ENCODE measurements at regions not wholly inside any gene's neighbourhood (a gene's known extent, or its start where the extent isn't known, plus 50 kb on each side); places are given as distances from the start of the nearest gene placed in this dataset.

- no peak overlapping the region for H3K27ac Mint-ChIP-seq
- no peak overlapping the region for H3K4me3 Mint-ChIP-seq
- no peaks in the 10 kb centered on the region for H3K4me1 Mint-ChIP-seq
- no peaks in the 10 kb centered on the region for H3K27me3 Mint-ChIP-seq
- peaks cover 5% of the 10 kb centered on the region for H3K9me3 Mint-ChIP-seq
- no peaks in the 10 kb centered on the region for H3K36me3 Mint-ChIP-seq
Measured at GRCh38 chr5:167771571-167771970, 519.9 kb upstream of the WWC1 start.

- H3K4me3 Mint-ChIP-seq, result no peak overlapping the region
- peaks cover 5% of the 10 kb centered on the region for H3K9me3 Mint-ChIP-seq
- no peaks in the 10 kb centered on the region for H3K27me3 Mint-ChIP-seq
- no peak overlapping the region for H3K27ac Mint-ChIP-seq
- H3K4me1 Mint-ChIP-seq, result no peaks in the 10 kb centered on the region
- no peaks in the 10 kb centered on the region for H3K36me3 Mint-ChIP-seq
Measured at GRCh38 chr5:167773668-167774301, 517.7 kb upstream of the WWC1 start.

- Mint-ChIP-seq H3K9me3 (no peaks in the 10 kb centered on the region), H3K36me3 (no peaks in the 10 kb centered on the region), H3K27ac (no peak overlapping the region), H3K4me3 (no peak overlapping the region), H3K4me1 (no peaks in the 10 kb centered on the region), H3K27me3 (no peaks in the 10 kb centered on the region)
Measured at GRCh38 chr5:167777746-167778145, 513.7 kb upstream of the WWC1 start.

GRCh38 chr5:167778228-167778627 is 513.2 kb upstream of the WWC1 start:
- no peak overlapping the region for H3K27ac Mint-ChIP-seq
- no peak overlapping the region for H3K4me3 Mint-ChIP-seq
- H3K27me3 Mint-ChIP-seq, result no peaks in the 10 kb centered on the region
- no peaks in the 10 kb centered on the region for H3K36me3 Mint-ChIP-seq
- H3K4me1 Mint-ChIP-seq, result no peaks in the 10 kb centered on the region
- no peaks in the 10 kb centered on the region for H3K9me3 Mint-ChIP-seq

GRCh38 chr5:167779644-167780043 is 511.8 kb upstream of the WWC1 start:
- H3K36me3 Mint-ChIP-seq, result no peaks in the 10 kb centered on the region
- H3K4me3 Mint-ChIP-seq, result no peak overlapping the region
- no peaks in the 10 kb centered on the region for H3K9me3 Mint-ChIP-seq

GRCh38 chr5:167780177-167780576 is 511.3 kb upstream of the WWC1 start:
- Mint-ChIP-seq H3K27me3 (no peaks in the 10 kb centered on the region), H3K4me1 (no peaks in the 10 kb centered on the region), H3K4me3 (no peak overlapping the region), H3K27ac (no peak overlapping the region), H3K9me3 (no peaks in the 10 kb centered on the region), H3K36me3 (no peaks in the 10 kb centered on the region)

More at GRCh38 chr5:167779644-167780043, 511.8 kb upstream of the WWC1 start:
- H3K27me3 Mint-ChIP-seq, result no peaks in the 10 kb centered on the region
- no peaks in the 10 kb centered on the region for H3K4me1 Mint-ChIP-seq
- H3K27ac Mint-ChIP-seq, result no peak overlapping the region

GRCh38 chr5:167783145-167783817 is 508.2 kb upstream of the WWC1 start:
- Mint-ChIP-seq H3K27ac (no peak overlapping the region), H3K4me3 (no peak overlapping the region), H3K27me3 (no peaks in the 10 kb centered on the region), H3K9me3 (no peaks in the 10 kb centered on the region), H3K4me1 (no peaks in the 10 kb centered on the region), H3K36me3 (no peaks in the 10 kb centered on the region)

- Mint-ChIP-seq H3K4me1 (no peaks in the 10 kb centered on the region), H3K27ac (no peak overlapping the region), H3K9me3 (no peaks in the 10 kb centered on the region), H3K27me3 (no peaks in the 10 kb centered on the region), H3K4me3 (no peak overlapping the region), H3K36me3 (no peaks in the 10 kb centered on the region)
Measured at GRCh38 chr5:167785106-167785505, 506.3 kb upstream of the WWC1 start.

- H3K27me3 Mint-ChIP-seq, result no peaks in the 10 kb centered on the region
- no peaks in the 10 kb centered on the region for H3K9me3 Mint-ChIP-seq
- H3K27ac Mint-ChIP-seq, result no peak overlapping the region
- no peak overlapping the region for H3K4me3 Mint-ChIP-seq
- H3K4me1 Mint-ChIP-seq, result no peaks in the 10 kb centered on the region
- H3K36me3 Mint-ChIP-seq, result no peaks in the 10 kb centered on the region
Measured at GRCh38 chr5:167785901-167786300, 505.5 kb upstream of the WWC1 start.

- Mint-ChIP-seq H3K27me3 (no peaks in the 10 kb centered on the region), H3K9me3 (no peaks in the 10 kb centered on the region), H3K4me3 (no peak overlapping the region), H3K36me3 (no peaks in the 10 kb centered on the region), H3K4me1 (no peaks in the 10 kb centered on the region), H3K27ac (no peak overlapping the region)
Measured at GRCh38 chr5:167786871-167787578, 504.4 kb upstream of the WWC1 start.

- H3K9me3 Mint-ChIP-seq, result no peaks in the 10 kb centered on the region
- H3K27ac Mint-ChIP-seq, result no peak overlapping the region
- H3K4me3 Mint-ChIP-seq, result no peak overlapping the region
- H3K4me1 Mint-ChIP-seq, result no peaks in the 10 kb centered on the region
- H3K27me3 Mint-ChIP-seq, result no peaks in the 10 kb centered on the region
- no peaks in the 10 kb centered on the region for H3K36me3 Mint-ChIP-seq
Measured at GRCh38 chr5:167790045-167790444, 501.4 kb upstream of the WWC1 start.

GRCh38 chr5:167790462-167791260 is 500.8 kb upstream of the WWC1 start:
- no peaks in the 10 kb centered on the region for H3K9me3 Mint-ChIP-seq
- H3K4me1 Mint-ChIP-seq, result no peaks in the 10 kb centered on the region
- no peaks in the 10 kb centered on the region for H3K27me3 Mint-ChIP-seq
- no peak overlapping the region for H3K27ac Mint-ChIP-seq
- H3K4me3 Mint-ChIP-seq, result no peak overlapping the region
- no peaks in the 10 kb centered on the region for H3K36me3 Mint-ChIP-seq

GRCh38 chr5:167792514-167792913 is 498.9 kb upstream of the WWC1 start:
- Mint-ChIP-seq H3K9me3 (no peaks in the 10 kb centered on the region), H3K36me3 (no peaks in the 10 kb centered on the region), H3K27ac (no peak overlapping the region), H3K27me3 (no peaks in the 10 kb centered on the region), H3K4me3 (no peak overlapping the region), H3K4me1 (no peaks in the 10 kb centered on the region)

- no peak overlapping the region for H3K4me3 Mint-ChIP-seq
- H3K27me3 Mint-ChIP-seq, result no peaks in the 10 kb centered on the region
- no peaks in the 10 kb centered on the region for H3K9me3 Mint-ChIP-seq
- no peaks in the 10 kb centered on the region for H3K36me3 Mint-ChIP-seq
- H3K4me1 Mint-ChIP-seq, result no peaks in the 10 kb centered on the region
- no peak overlapping the region for H3K27ac Mint-ChIP-seq
Measured at GRCh38 chr5:167793700-167794099, 497.7 kb upstream of the WWC1 start.

GRCh38 chr5:167794121-167794520 is 497.3 kb upstream of the WWC1 start:
- Mint-ChIP-seq H3K36me3 (no peaks in the 10 kb centered on the region), H3K9me3 (no peaks in the 10 kb centered on the region), H3K4me1 (no peaks in the 10 kb centered on the region), H3K27ac (no peak overlapping the region), H3K27me3 (no peaks in the 10 kb centered on the region), H3K4me3 (no peak overlapping the region)

- no peaks in the 10 kb centered on the region for H3K36me3 Mint-ChIP-seq
- H3K27me3 Mint-ChIP-seq, result no peaks in the 10 kb centered on the region
- H3K4me1 Mint-ChIP-seq, result no peaks in the 10 kb centered on the region
- no peak overlapping the region for H3K4me3 Mint-ChIP-seq
- no peak overlapping the region for H3K27ac Mint-ChIP-seq
- H3K9me3 Mint-ChIP-seq, result no peaks in the 10 kb centered on the region
Measured at GRCh38 chr5:167796672-167797071, 494.8 kb upstream of the WWC1 start.
